Activated naive CD4-positive, alpha-beta T cell treated with anti-CD3 and anti-CD28 coated beads, Interleukin-2, amount 10 ng/mL, durations not matched to agents 7 days and 5 days (primary cell): ENCODE measurements at regions not wholly inside any gene's neighbourhood (a gene's known extent, or its start where the extent isn't known, plus 50 kb on each side); places are given as distances from the start of the nearest gene placed in this dataset.

Source experiments
- CTCF ChIA-PET: fragments of 350-600 bp; sonication (Branson Sonifier 250); formaldehyde crosslinking; loops from one replicate; lab custom pipeline; 2021; ENCODE audit warnings: antibody characterized with exemption; lab: Charles Lee
- DNase-seq: peaks from one replicate; pipeline ENCODE4 v3.0.0-alpha.2; 2020
- H3K27ac Mint-ChIP-seq: one replicate; pipeline ENCODE4 v1.8.0; 2021; ENCODE audit warnings: mild to moderate bottlenecking, moderate library complexity, mixed read lengths
- H3K27me3 Mint-ChIP-seq: one replicate; pipeline ENCODE4 v1.8.0; 2021; ENCODE audit warnings: mild to moderate bottlenecking, mixed read lengths
- H3K36me3 Mint-ChIP-seq: one replicate; pipeline ENCODE4 v1.8.0; 2021; ENCODE audit warnings: mixed read lengths
- H3K4me1 Mint-ChIP-seq: one replicate; pipeline ENCODE4 v1.8.0; 2021; ENCODE audit warnings: mixed read lengths
- H3K4me3 Mint-ChIP-seq: one replicate; pipeline ENCODE4 v1.8.0; 2021; ENCODE audit warnings: mild to moderate bottlenecking, moderate library complexity, mixed read lengths
- H3K9me3 Mint-ChIP-seq: one replicate; pipeline ENCODE4 v1.8.0; 2021; ENCODE audit warnings: mixed read lengths

DNA sequence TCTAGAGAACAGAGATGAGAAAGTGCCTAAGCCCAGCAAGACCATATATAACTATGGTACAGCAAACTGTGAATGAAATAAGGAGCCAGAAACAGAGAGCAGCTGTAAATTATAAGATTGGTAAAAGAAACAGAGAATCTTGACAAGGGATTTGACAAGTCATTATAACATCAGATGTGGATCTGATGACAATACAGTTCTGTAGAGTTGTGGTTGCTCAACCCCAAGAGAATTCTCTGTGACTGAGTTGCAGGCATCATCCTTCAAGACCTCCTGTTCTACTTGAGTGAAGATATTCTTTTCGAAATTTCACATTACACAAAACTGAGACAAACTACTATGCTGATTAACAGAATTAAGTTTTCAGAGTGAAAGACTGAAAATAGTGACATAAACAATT is 343.1 kb upstream of the SLC39A10 start:
- H3K27me3 Mint-ChIP-seq, result peaks cover 5% of the 10 kb centered on the region
- H3K4me3 Mint-ChIP-seq, result no peak overlapping the region
- DNase-seq, result no peak
- peaks cover 10% of the 10 kb centered on the region for H3K4me1 Mint-ChIP-seq
- no peak overlapping the region for H3K27ac Mint-ChIP-seq
- CTCF ChIA-PET, result no interaction called here
- no peaks in the 10 kb centered on the region for H3K9me3 Mint-ChIP-seq
- no peaks in the 10 kb centered on the region for H3K36me3 Mint-ChIP-seq

DNA sequence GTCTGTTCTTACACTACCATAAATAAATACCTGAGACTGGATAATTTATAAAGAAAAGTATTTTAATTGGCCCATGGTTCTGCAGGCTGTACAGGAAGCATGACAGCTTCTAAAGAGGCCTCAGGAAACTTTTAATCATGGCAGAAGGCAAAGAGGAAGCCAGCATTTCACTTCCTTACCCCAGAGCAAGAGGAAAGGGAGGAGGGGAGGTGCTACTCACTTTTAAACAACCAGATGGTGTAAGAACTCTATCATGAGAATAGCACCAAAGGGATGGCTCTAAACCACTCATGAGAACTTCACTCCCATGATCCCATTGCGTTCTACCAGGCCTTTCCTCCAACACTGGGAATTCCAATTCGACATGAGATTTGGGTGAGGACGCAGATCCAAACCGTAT is 344.4 kb upstream of the SLC39A10 start:
- H3K27me3 Mint-ChIP-seq, result peaks cover 7% of the 10 kb centered on the region
- CTCF ChIA-PET, result no interaction called here
- no peaks in the 10 kb centered on the region for H3K9me3 Mint-ChIP-seq

DNA sequence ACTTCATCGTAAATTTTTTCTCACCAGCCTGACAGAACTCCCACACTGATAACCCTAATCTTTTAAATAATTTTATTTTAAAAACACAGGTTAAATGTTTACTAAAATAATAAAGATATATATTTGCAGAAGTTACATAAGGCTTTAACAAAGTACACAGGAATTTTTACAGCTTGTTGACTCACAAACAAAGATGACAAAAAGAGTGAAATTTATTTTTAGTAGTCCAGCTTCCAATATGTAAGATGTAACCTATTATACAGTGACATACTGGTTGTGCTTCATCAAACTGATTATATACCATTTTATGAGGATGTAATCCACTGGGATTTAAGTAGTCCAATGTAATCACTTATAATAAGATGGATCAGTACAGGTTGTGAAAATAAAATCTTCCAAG is 348.9 kb upstream of the SLC39A10 start:
- no peak for DNase-seq
- H3K36me3 Mint-ChIP-seq, result no peaks in the 10 kb centered on the region
- no peak overlapping the region for H3K4me3 Mint-ChIP-seq
- no peak overlapping the region for H3K27ac Mint-ChIP-seq
- no peaks in the 10 kb centered on the region for H3K4me1 Mint-ChIP-seq
- peaks cover 7% of the 10 kb centered on the region for H3K27me3 Mint-ChIP-seq
- CTCF ChIA-PET, result no interaction called here
- no peaks in the 10 kb centered on the region for H3K9me3 Mint-ChIP-seq

More for the DNA sequence above, 344.4 kb upstream of the SLC39A10 start:
- no peak overlapping the region for H3K4me3 Mint-ChIP-seq
- no peaks in the 10 kb centered on the region for H3K36me3 Mint-ChIP-seq
- H3K27ac Mint-ChIP-seq, result no peak overlapping the region
- no peak for DNase-seq
- peaks cover 3% of the 10 kb centered on the region for H3K4me1 Mint-ChIP-seq

DNA sequence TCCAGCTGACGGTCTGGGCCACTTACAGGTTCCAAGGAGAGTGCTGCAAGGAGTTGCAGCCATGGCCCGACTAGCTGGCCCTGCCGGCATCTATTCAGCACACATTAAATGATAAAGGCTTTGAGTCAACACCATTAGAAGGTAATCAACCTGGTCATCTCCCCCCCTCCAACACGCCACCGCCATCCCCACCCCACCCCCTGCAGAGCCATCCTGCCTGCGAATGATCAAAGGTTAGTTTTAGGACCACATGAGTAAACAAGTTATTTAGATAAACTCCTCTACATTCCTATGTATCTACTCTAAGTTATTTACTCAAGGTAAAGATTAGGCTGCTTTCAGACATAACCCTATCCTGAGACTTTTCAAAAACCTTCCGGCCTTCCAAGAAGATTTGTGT is 349.3 kb upstream of the SLC39A10 start:
- no peak overlapping the region for H3K27ac Mint-ChIP-seq
- no peaks in the 10 kb centered on the region for H3K36me3 Mint-ChIP-seq
- DNase-seq, result no peak
- H3K4me3 Mint-ChIP-seq, result no peak overlapping the region
- H3K27me3 Mint-ChIP-seq, result peaks cover 7% of the 10 kb centered on the region
- CTCF ChIA-PET, result no interaction called here
- no peaks in the 10 kb centered on the region for H3K9me3 Mint-ChIP-seq
- no peaks in the 10 kb centered on the region for H3K4me1 Mint-ChIP-seq

DNA sequence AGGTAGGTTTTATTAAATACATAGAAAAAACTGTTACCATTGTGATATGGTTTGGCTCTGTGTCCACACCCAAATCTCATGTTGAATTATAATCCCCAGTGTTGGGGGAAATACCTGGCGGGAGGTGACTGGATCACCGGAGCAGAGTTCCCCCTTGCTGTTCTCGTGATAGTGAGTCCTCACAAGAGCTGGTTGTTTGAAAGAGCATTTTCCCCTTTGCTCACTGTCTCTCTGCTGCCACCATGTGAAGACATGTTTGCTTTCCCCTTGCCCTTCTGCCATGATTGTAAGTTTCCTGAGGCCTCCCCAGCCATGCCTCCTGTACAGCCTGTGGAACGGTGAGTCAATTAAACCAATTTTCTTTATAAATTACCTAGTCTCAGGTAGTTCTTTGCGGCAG is 352.7 kb upstream of the SLC39A10 start:
- Mint-ChIP-seq H3K4me1 (no peaks in the 10 kb centered on the region), H3K27me3 (peaks cover 5% of the 10 kb centered on the region), H3K4me3 (no peak overlapping the region), H3K36me3 (no peaks in the 10 kb centered on the region), H3K27ac (no peak overlapping the region), H3K9me3 (no peaks in the 10 kb centered on the region)
- CTCF ChIA-PET, result interaction anchor here (0.6 kb wide), 1 partner anchor 206 kb away, joined by 3 read pairs; no protein-coding TSS in a partner anchor
- no peak for DNase-seq

DNA sequence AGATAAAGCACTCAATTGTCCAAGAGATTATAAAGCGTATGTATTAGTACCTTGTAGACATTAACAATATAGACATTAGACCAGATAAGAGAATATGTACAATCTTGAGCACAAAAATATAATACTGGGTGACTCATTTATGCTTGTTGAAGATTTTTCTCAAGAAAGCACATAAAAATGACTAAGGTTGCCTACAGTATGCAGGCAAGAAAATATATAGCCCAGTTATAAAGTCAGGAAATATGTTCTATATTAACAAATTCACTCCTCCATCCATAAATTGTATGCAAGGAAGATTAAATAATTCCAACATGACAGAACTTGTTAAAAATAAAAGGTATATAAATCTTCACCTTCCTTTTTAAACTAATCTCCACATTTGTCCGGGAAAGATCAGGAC is 356.4 kb upstream of the SLC39A10 start:
- Mint-ChIP-seq H3K4me3 (no peak overlapping the region), H3K9me3 (no peaks in the 10 kb centered on the region), H3K36me3 (no peaks in the 10 kb centered on the region)

DNA sequence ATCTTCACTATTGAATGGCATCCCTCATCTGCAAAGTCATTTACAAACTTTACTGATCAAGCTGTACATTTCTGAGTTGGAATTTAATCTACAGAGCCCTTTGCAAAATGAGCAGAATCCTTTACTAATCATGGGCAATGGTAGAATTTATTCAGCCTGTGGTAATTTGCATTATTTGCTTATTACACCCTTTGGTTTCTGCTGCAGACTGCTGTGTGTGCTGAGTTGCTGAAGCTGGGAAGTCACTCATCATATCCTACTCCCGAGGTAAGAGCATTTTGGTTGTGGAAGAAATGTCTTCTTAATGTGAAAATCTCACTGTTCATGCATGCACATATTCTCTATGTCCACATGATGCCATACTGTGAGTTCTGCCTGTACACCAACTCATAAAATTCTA is 357.4 kb upstream of the SLC39A10 start:
- CTCF ChIA-PET, result interaction anchor here (0.6 kb wide), 1 partner anchor 552 kb away, joined by 3 read pairs; no protein-coding TSS in a partner anchor

More for the DNA sequence above, 356.4 kb upstream of the SLC39A10 start:
- no peaks in the 10 kb centered on the region for H3K4me1 Mint-ChIP-seq
- H3K27me3 Mint-ChIP-seq, result no peaks in the 10 kb centered on the region
- no peak for DNase-seq
- H3K27ac Mint-ChIP-seq, result no peak overlapping the region
- CTCF ChIA-PET, result no interaction called here

DNA sequence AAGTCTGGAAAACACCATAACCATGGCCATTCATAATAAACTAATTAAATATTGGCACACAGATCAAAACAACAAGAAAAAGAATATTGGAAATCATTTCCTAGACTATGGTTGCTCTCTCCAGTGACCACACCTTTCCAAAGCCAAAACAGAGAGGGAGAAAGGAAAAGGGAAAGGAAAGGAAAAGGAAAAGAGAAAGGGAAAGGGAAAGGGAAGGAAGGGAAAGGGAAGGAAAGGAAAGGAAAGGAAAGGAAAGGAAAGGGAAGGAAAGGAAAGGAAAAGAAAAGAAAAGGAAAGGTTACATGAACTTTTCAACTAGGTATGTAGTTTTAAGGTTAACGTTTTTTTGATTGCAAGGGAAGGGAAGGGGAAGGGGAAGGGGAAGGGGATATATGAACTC is 360.5 kb upstream of the SLC39A10 start:
- no peak overlapping the region for H3K27ac Mint-ChIP-seq
- no peaks in the 10 kb centered on the region for H3K4me1 Mint-ChIP-seq
- H3K9me3 Mint-ChIP-seq, result no peaks in the 10 kb centered on the region
- CTCF ChIA-PET, result no interaction called here
- H3K27me3 Mint-ChIP-seq, result no peaks in the 10 kb centered on the region
- DNase-seq, result no peak
- no peaks in the 10 kb centered on the region for H3K36me3 Mint-ChIP-seq
- no peak overlapping the region for H3K4me3 Mint-ChIP-seq

More for the DNA sequence above, 357.4 kb upstream of the SLC39A10 start:
- H3K4me3 Mint-ChIP-seq, result no peak overlapping the region
- H3K27me3 Mint-ChIP-seq, result no peaks in the 10 kb centered on the region
- H3K27ac Mint-ChIP-seq, result no peak overlapping the region
- H3K9me3 Mint-ChIP-seq, result no peaks in the 10 kb centered on the region
- H3K4me1 Mint-ChIP-seq, result no peaks in the 10 kb centered on the region
- H3K36me3 Mint-ChIP-seq, result no peaks in the 10 kb centered on the region
- no peak for DNase-seq

DNA sequence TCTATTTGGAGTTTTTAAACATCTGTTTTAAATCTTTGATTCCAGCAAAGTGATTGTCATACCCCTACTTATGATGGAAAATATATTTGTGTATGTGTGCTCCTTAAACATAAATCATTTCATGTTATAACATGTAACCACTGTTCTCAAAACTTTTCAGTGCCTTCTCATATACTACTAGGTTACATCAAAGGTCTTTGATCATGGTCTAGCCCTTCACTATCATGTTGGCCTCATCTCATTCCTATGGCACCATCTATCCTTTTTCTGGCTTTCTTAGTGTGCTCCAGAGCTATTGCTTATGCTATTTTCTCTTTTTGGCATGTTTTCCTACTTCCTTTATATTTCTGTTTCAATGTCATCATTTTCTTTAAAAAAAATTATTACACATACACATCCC is 367.9 kb upstream of the SLC39A10 start:
- DNase-seq, result no peak

DNA sequence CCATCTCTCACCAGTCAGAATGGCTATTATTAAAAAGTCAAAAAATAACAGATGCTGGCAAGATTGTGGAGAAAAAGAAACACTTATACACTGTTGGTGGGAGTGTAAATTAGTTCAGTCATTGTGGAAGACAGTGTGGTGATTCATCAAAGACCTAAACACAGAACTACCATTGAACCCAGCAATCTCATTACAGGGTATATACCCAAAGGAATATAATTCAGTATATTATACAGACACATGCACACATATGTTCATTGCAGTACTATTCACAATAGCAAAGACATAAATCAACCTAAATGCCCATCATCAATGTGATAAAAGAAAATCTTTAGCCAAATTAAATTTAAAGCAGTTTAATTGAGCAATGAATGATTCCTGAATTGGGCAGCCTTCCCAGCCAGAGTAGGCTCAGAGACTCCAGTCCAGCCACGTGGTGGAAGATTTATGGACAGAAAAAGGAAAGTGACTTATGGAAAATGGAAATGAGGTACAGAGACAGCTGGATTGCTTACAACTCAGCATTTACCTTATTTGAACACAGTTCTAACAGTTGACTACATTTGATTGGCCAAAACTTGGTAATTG is 377.1 kb upstream of the SLC39A10 start:
- Mint-ChIP-seq H3K27me3 (no peaks in the 10 kb centered on the region), H3K4me1 (no peaks in the 10 kb centered on the region), H3K27ac (no peak overlapping the region), H3K4me3 (no peak overlapping the region), H3K36me3 (no peaks in the 10 kb centered on the region), H3K9me3 (no peaks in the 10 kb centered on the region)
- CTCF ChIA-PET, result no interaction called here
- DNase-seq, result no peak

More for the DNA sequence above, 367.9 kb upstream of the SLC39A10 start:
- no peak overlapping the region for H3K4me3 Mint-ChIP-seq
- no peaks in the 10 kb centered on the region for H3K4me1 Mint-ChIP-seq
- CTCF ChIA-PET, result no interaction called here
- H3K27me3 Mint-ChIP-seq, result no peaks in the 10 kb centered on the region
- no peak overlapping the region for H3K27ac Mint-ChIP-seq
- no peaks in the 10 kb centered on the region for H3K9me3 Mint-ChIP-seq
- H3K36me3 Mint-ChIP-seq, result no peaks in the 10 kb centered on the region

DNA sequence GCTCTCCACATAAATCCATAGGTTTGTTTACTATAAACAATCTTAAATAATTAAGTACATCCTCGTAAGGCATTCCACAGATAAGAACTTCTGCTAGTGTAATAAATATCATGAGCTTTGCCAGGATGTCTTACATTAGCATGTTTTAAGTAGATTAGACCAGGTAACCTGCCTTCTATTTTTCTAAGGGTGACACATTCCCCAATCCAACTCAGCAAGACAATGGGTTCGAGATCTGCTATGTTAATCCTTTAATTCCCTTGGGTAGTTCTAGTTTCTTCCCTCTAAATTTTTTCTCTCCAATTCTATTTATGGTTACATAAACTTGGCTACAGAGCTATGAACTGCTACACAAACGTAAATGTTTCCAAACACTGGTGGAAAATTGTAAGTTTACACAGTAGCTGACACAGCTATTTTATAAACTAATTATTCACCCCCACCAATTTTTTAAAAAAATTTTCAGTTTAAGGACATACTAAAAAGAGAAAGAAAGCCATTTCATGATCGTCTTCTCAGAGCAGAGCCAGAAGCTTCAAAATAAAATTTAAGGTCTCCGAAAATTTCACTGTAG is 386.5 kb upstream of the SLC39A10 start:
- CTCF ChIA-PET, result no interaction called here
- Mint-ChIP-seq H3K9me3 (peaks cover 2% of the 10 kb centered on the region), H3K4me3 (no peak overlapping the region), H3K36me3 (no peaks in the 10 kb centered on the region), H3K27ac (no peak overlapping the region), H3K27me3 (no peaks in the 10 kb centered on the region), H3K4me1 (no peaks in the 10 kb centered on the region)
- DNase-seq, result no peak

DNA sequence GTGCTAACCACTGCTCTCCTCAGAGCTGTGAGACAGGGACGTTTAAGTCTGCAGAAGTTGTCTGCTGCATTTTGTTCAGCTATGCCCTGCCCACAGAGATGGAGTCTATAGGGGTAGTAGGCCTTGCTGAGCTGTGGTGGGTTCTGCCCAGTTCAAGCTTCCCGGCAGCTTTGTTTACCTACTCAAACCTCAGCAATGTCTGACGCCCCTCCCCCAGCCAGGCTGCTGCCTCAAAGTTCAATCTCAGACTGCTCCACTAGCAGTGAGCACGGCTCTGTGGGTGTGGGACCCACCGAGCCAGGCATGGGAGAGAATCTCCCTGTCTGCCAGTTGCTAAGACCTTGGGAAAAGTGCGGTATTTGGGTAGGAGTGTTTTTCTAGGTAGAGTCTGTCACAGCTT is 387.8 kb upstream of the SLC39A10 start:
- Mint-ChIP-seq H3K27ac (no peak overlapping the region), H3K36me3 (no peaks in the 10 kb centered on the region), H3K4me1 (no peaks in the 10 kb centered on the region), H3K4me3 (no peak overlapping the region), H3K27me3 (no peaks in the 10 kb centered on the region), H3K9me3 (peaks cover 4% of the 10 kb centered on the region)
- CTCF ChIA-PET, result no interaction called here
- no peak for DNase-seq

DNA sequence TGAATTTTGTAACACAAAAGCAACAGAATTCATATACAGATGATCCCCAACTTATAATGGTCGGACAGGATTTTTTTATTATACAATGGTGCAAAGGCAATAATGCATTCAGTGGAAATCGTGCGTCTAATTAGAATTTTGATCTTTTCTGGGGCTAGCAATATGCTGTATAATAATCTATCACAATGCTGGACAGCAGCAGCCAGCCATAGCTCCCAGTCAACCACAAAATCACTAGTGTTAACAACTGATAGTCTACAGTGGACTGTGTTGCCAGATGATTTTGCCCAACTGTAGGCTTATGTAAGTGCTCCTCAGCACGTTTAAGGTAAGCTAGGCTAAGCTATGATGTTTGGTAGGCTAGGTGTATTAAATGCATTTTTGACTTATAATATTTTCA is 399.0 kb upstream of the SLC39A10 start:
- Mint-ChIP-seq H3K36me3 (no peaks in the 10 kb centered on the region), H3K4me3 (no peak overlapping the region), H3K4me1 (no peaks in the 10 kb centered on the region), H3K27me3 (no peaks in the 10 kb centered on the region), H3K27ac (no peak overlapping the region), H3K9me3 (no peaks in the 10 kb centered on the region)
- DNase-seq, result no peak
- CTCF ChIA-PET, result interaction anchor here (0.6 kb wide), 1 partner anchor 157 kb away, joined by 3 read pairs; no protein-coding TSS in a partner anchor

DNA sequence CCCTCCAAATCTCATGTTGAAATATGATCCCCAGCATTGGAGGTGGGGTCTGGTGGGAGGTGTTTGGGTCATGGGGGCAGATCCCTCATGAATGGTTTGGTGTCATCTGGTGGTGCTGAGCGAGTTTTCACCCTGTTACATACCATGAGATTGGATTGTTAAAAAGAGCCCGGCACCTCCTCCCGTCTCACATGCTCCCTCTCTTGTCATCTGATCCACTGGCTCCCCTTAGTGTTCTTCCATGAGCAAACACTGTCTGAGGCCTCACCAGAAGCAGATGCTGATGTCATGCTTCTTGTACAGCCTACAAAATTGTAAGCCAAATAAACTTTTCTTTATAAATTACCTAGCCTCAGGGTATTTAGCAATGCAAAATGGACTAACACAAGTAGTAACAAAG is 405.0 kb upstream of the SLC39A10 start:
- DNase-seq, result no peak
- H3K4me3 Mint-ChIP-seq, result no peak overlapping the region
- no peaks in the 10 kb centered on the region for H3K27me3 Mint-ChIP-seq
- no peak overlapping the region for H3K27ac Mint-ChIP-seq
- no peaks in the 10 kb centered on the region for H3K4me1 Mint-ChIP-seq
- peaks cover 1% of the 10 kb centered on the region for H3K9me3 Mint-ChIP-seq
- CTCF ChIA-PET, result no interaction called here
- H3K36me3 Mint-ChIP-seq, result no peaks in the 10 kb centered on the region

DNA sequence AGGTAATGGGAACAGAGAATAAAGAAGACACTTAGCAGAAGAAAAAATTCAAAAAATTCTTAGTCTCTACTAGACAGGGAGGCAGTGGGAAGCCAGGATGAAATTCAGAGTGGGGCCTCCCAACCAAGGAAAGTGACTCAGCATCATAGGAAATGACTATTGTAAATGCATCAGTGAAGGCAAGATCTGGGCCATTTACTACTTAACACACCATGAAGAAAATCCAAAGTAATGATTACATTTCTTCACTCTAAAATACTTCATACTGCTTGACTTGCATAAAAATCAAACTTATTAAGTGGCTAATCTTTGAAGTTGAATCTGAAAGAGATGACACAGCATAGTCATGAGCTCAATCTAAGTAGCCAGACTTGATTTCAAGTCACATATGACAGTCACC is 405.8 kb upstream of the SLC39A10 start:
- CTCF ChIA-PET, result no interaction called here
- peaks cover 2% of the 10 kb centered on the region for H3K9me3 Mint-ChIP-seq
- no peak overlapping the region for H3K27ac Mint-ChIP-seq
- no peaks in the 10 kb centered on the region for H3K27me3 Mint-ChIP-seq
- H3K36me3 Mint-ChIP-seq, result no peaks in the 10 kb centered on the region
- H3K4me3 Mint-ChIP-seq, result no peak overlapping the region
- H3K4me1 Mint-ChIP-seq, result no peaks in the 10 kb centered on the region
- no peak for DNase-seq
